ENCODE measurements at regions not wholly inside any gene's neighbourhood (a gene's known extent, or its start where the extent isn't known, plus 50 kb on each side); places are given as distances from the start of the nearest gene placed in this dataset.

DNA sequence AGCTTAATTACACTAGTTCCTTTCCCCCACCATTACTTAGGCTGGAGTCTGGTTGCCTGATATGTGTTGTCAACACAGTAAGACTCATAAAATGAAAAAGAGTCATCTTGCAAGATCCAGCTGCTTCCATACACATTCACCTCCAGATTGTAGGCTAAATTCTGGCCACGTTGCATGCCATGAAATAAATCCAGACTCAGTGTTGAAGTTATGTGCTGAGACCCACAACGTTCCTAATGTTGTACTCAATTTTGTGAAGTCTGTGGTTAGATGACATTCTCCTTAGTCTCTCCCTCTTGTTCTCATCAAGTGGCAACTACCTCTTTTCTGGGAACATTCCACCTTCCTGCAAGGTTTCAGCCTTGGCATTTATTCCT, 212.3 kb downstream of the LMBRD1 start:
- H3K27ac ChIP-seq (ENCODE audit: extremely low read depth, low read depth, low read length) = no peak overlapping the region
- no peaks in the 10 kb centered on the region for H3K9me3 ChIP-seq (ENCODE audit: control insufficient read depth, insufficient read depth, low read depth, low read length)
- ChIA-PET POLR2A (no interaction called here), CTCF (interaction anchor here (0.5 kb wide), 1 partner anchor 581 kb away, joined by 3 read pairs; no protein-coding TSS in a partner anchor)
- no peak for TF ChIP-seq ZNF121 (tag by site-specific recombination; IDR thresholded peaks at IDR 0.05)
- no peak for TF ChIP-seq ZNF10 (tag by site-specific recombination; IDR thresholded peaks at IDR 0.05)
- TF ChIP-seq WT1 (tag by site-specific recombination; IDR thresholded peaks at IDR 0.05) = no peak
- TF ChIP-seq ZFP3 (tag by site-specific recombination; IDR thresholded peaks at IDR 0.05; ENCODE audit: low read depth) = no peak
- no peak for TF ChIP-seq ZNF324 (tag by site-specific recombination; IDR thresholded peaks at IDR 0.05)
- no peak for TF ChIP-seq ZNF23 (tag by site-specific recombination; IDR thresholded peaks at IDR 0.05; ENCODE audit: borderline replicate concordance)
- no peak for TF ChIP-seq ZNF624 (tag by site-specific recombination; IDR thresholded peaks at IDR 0.05)
- TF ChIP-seq OVOL3 (tag by site-specific recombination; IDR thresholded peaks at IDR 0.05) = no peak
- no peak for TF ChIP-seq ZNF449 (tag by site-specific recombination; IDR thresholded peaks at IDR 0.05)
- no peak for TF ChIP-seq ZNF302 (tag by site-specific recombination; IDR thresholded peaks at IDR 0.05; ENCODE audit: low read depth)
- TF ChIP-seq ZNF549 (tag by site-specific recombination; IDR thresholded peaks at IDR 0.05) = no peak
- TF ChIP-seq ZNF169 (tag by site-specific recombination; IDR thresholded peaks at IDR 0.05) = no peak
- TF ChIP-seq ZNF501 (tag by site-specific recombination; IDR thresholded peaks at IDR 0.05) = no peak
- TF ChIP-seq ZNF514 (tag by site-specific recombination; IDR thresholded peaks at IDR 0.05) = no peak
- no peak for TF ChIP-seq ZNF677 (tag by site-specific recombination; IDR thresholded peaks at IDR 0.05)
- no peak for TF ChIP-seq ZNF354C (tag by site-specific recombination; IDR thresholded peaks at IDR 0.05; ENCODE audit: borderline replicate concordance, low read depth)
- TF ChIP-seq, protein P1, sequence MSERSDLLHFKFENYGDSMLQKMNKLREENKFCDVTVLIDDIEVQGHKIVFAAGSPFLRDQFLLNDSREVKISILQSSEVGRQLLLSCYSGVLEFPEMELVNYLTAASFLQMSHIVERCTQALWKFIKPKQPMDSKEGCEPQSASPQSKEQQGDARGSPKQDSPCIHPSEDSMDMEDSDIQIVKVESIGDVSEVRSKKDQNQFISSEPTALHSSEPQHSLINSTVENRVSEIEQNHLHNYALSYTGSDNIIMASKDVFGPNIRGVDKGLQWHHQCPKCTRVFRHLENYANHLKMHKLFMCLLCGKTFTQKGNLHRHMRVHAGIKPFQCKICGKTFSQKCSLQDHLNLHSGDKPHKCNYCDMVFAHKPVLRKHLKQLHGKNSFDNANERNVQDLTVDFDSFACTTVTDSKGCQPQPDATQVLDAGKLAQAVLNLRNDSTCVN (tag by site-specific recombination; optimal IDR thresholded peaks at IDR 0.05) = no peak
- TF ChIP-seq ZSCAN30 (tag by site-specific recombination; IDR thresholded peaks at IDR 0.05) = no peak
- TF ChIP-seq, protein P2, sequence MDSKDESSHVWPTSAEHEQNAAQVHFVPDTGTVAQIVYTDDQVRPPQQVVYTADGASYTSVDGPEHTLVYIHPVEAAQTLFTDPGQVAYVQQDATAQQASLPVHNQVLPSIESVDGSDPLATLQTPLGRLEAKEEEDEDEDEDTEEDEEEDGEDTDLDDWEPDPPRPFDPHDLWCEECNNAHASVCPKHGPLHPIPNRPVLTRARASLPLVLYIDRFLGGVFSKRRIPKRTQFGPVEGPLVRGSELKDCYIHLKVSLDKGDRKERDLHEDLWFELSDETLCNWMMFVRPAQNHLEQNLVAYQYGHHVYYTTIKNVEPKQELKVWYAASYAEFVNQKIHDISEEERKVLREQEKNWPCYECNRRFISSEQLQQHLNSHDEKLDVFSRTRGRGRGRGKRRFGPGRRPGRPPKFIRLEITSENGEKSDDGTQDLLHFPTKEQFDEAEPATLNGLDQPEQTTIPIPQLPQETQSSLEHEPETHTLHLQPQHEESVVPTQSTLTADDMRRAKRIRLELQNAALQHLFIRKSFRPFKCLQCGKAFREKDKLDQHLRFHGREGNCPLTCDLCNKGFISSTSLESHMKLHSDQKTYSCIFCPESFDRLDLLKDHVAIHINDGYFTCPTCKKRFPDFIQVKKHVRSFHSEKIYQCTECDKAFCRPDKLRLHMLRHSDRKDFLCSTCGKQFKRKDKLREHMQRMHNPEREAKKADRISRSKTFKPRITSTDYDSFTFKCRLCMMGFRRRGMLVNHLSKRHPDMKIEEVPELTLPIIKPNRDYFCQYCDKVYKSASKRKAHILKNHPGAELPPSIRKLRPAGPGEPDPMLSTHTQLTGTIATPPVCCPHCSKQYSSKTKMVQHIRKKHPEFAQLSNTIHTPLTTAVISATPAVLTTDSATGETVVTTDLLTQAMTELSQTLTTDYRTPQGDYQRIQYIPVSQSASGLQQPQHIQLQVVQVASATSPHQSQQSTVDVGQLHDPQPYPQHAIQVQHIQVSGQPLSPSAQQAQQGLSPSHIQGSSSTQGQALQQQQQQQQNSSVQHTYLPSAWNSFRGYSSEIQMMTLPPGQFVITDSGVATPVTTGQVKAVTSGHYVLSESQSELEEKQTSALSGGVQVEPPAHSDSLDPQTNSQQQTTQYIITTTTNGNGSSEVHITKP (tag by site-specific recombination; IDR thresholded peaks at IDR 0.05) = no peak
- H3K36me3 ChIP-seq (ENCODE audit: control insufficient read depth in 2 of 2, insufficient read depth in 1 of 2, low read length in 2 of 2) = no peaks in the 10 kb centered on the region
- no peak overlapping the region for H3K4me3 ChIP-seq (ENCODE audit: low read depth, low read length)
- H3K4me1 ChIP-seq (ENCODE audit: control insufficient read depth, insufficient read depth, low read length) = no peaks in the 10 kb centered on the region

GRCh38 chr6:69581581-69581980, 215.2 kb downstream of the LMBRD1 start:
- Histone ChIP-seq H3K4me3 (ENCODE audit: low read depth, low read length) (no peak overlapping the region), H3K36me3 (ENCODE audit: control insufficient read depth in 2 of 2, insufficient read depth in 1 of 2, low read length in 2 of 2) (no peaks in the 10 kb centered on the region), H3K4me1 (ENCODE audit: control insufficient read depth, insufficient read depth, low read length) (no peaks in the 10 kb centered on the region), H3K9me3 (ENCODE audit: control insufficient read depth, insufficient read depth, low read depth, low read length) (no peaks in the 10 kb centered on the region), H3K27ac (ENCODE audit: extremely low read depth, low read depth, low read length) (no peak overlapping the region)
- ChIA-PET CTCF (no interaction called here), POLR2A (no interaction called here)
- TF ChIP-seq, protein P3, sequence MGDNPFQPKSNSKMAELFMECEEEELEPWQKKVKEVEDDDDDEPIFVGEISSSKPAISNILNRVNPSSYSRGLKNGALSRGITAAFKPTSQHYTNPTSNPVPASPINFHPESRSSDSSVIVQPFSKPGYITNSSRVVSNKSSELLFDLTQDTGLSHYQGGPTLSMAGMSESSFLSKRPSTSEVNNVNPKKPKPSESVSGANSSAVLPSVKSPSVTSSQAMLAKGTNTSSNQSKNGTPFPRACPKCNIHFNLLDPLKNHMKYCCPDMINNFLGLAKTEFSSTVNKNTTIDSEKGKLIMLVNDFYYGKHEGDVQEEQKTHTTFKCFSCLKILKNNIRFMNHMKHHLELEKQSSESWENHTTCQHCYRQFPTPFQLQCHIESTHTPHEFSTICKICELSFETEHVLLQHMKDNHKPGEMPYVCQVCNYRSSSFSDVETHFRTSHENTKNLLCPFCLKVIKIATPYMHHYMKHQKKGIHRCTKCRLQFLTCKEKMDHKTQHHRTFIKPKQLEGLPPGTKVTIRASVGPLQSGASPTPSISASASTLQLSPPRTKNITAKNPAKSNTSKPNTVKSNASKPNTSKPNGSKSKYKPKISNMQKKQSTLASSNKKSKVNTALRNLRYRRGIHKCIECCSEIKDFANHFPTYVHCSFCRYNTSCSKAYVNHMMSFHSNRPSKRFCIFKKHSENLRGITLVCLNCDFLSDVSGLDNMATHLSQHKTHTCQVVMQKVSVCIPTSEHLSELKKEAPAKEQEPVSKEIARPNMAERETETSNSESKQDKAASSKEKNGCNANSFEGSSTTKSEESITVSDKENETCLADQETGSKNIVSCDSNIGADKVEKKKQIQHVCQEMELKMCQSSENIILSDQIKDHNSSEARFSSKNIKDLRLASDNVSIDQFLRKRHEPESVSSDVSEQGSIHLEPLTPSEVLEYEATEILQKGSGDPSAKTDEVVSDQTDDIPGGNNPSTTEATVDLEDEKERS (tag by site-specific recombination; IDR thresholded peaks at IDR 0.05) = no peak
- TF ChIP-seq ZNF157 (tag by site-specific recombination; IDR thresholded peaks at IDR 0.05) = no peak
- TF ChIP-seq ZNF112 (tag by site-specific recombination; IDR thresholded peaks at IDR 0.05) = no peak
- TF ChIP-seq ZNF510 (tag by site-specific recombination; IDR thresholded peaks at IDR 0.05; ENCODE audit: insufficient replicate concordance) = no peak
- no peak for TF ChIP-seq BCL11A (tag by site-specific recombination; IDR thresholded peaks at IDR 0.05; ENCODE audit: low read depth)
- TF ChIP-seq KLF8 (tag by site-specific recombination; IDR thresholded peaks at IDR 0.05) = no peak
